ENCODE measurements at regions not wholly inside any gene's neighbourhood (a gene's known extent, or its start where the extent isn't known, plus 50 kb on each side); places are given as distances from the start of the nearest gene placed in this dataset.

GRCh38 chr15:38674448-38674847 lies 109.8 kb upstream of the RASGRP1 start:
- DNase-seq: no peak

GRCh38 chr15:38678281-38678680 lies 113.7 kb upstream of the RASGRP1 start:
- no peak for DNase-seq

GRCh38 chr15:38680775-38681174 lies 116.2 kb upstream of the RASGRP1 start:
- no peak for DNase-seq

GRCh38 chr15:38682363-38682762 lies 117.7 kb upstream of the RASGRP1 start:
- DNase-seq: no peak

GRCh38 chr15:38682861-38683260 lies 118.2 kb upstream of the RASGRP1 start:
- no peak for DNase-seq

GRCh38 chr15:38683382-38684242 lies 119.0 kb upstream of the RASGRP1 start:
- no peak for DNase-seq

GRCh38 chr15:38684440-38685010 lies 119.9 kb upstream of the RASGRP1 start:
- no peak for DNase-seq

GRCh38 chr15:38685686-38686339 lies 121.2 kb upstream of the RASGRP1 start:
- no peak for DNase-seq

GRCh38 chr15:38687340-38687739 lies 122.7 kb upstream of the RASGRP1 start:
- no peak for DNase-seq

- no peak for DNase-seq
Measured at GRCh38 chr15:38687775-38688495, 123.3 kb upstream of the RASGRP1 start.

- no peak for DNase-seq
Measured at GRCh38 chr15:38688761-38689160, 124.1 kb upstream of the RASGRP1 start.

GRCh38 chr15:38689522-38689921 lies 124.9 kb upstream of the RASGRP1 start:
- no peak for DNase-seq

- no peak for DNase-seq
Measured at GRCh38 chr15:38690216-38690615, 125.6 kb upstream of the RASGRP1 start.

GRCh38 chr15:38690719-38691332 lies 126.2 kb upstream of the RASGRP1 start:
- peak; percentile 54 for DNase-seq

GRCh38 chr15:38691377-38691776 lies 126.8 kb upstream of the RASGRP1 start:
- DNase-seq: no peak

- DNase-seq: no peak
Measured at GRCh38 chr15:38691965-38692788, 127.6 kb upstream of the RASGRP1 start.

GRCh38 chr15:38692789-38693062 lies 128.1 kb upstream of the RASGRP1 start:
- DNase-seq: no peak

GRCh38 chr15:38695249-38696108 lies 130.9 kb upstream of the RASGRP1 start:
- DNase-seq: no peak

- no peak for DNase-seq
Measured at GRCh38 chr15:38696109-38696727, 131.6 kb upstream of the RASGRP1 start.

GRCh38 chr15:38696790-38697495 lies 132.3 kb upstream of the RASGRP1 start:
- no peak for DNase-seq

Measured in NCI-H1436 treated with DMSO at 0.1 percent for 48 hours (cell line).